ENCODE measurements at regions not wholly inside any gene's neighbourhood (a gene's known extent, or its start where the extent isn't known, plus 50 kb on each side); places are given as distances from the start of the nearest gene placed in this dataset.
"Not testable (repeated sequence)": the region's sequence is repeated elsewhere in the genome, so short reads cannot be mapped to it uniquely, and the experiment has no call there.

- peak in 1 of 3 donors; percentile 24 for DNase-seq
These were observed 147.1 kb downstream of the C11orf91 start for GRCh38 chr11:33553486-33553885.

GRCh38 chr11:33552756-33553155 is 147.9 kb downstream of the C11orf91 start:
- DNase-seq: peak in 1 of 3 donors; percentile 35

GRCh38 chr11:33551051-33551450 is 149.6 kb downstream of the C11orf91 start:
- no peak for DNase-seq

GRCh38 chr11:33549483-33549882 is 151.1 kb downstream of the C11orf91 start:
- no peak for DNase-seq

GRCh38 chr11:33545931-33546330 is 154.7 kb downstream of the C11orf91 start:
- no peak for DNase-seq

- no peak for DNase-seq
These were observed 155.8 kb downstream of the C11orf91 start for GRCh38 chr11:33544593-33545373.

- no peak for DNase-seq
These were observed 156.8 kb downstream of the C11orf91 start for GRCh38 chr11:33543823-33544222.

GRCh38 chr11:33542921-33543320 is 157.7 kb downstream of the C11orf91 start:
- peak; percentile 57 to 76 (median 67) for DNase-seq

GRCh38 chr11:33540946-33541915 is 159.4 kb downstream of the C11orf91 start:
- DNase-seq: no peak

- DNase-seq: no peak
These were observed 160.2 kb downstream of the C11orf91 start for GRCh38 chr11:33540427-33540826.

GRCh38 chr11:33539751-33540150 is 160.9 kb downstream of the C11orf91 start:
- DNase-seq: no peak

- no peak for DNase-seq
These were observed 161.9 kb downstream of the C11orf91 start for GRCh38 chr11:33538726-33539125.

- no peak for DNase-seq
These were observed 164.4 kb downstream of the C11orf91 start for GRCh38 chr11:33536178-33536577.

GRCh38 chr11:33534575-33534974 is 166.1 kb downstream of the C11orf91 start:
- no peak for DNase-seq

GRCh38 chr11:33533386-33534052 is 167.1 kb downstream of the C11orf91 start:
- no peak for DNase-seq

GRCh38 chr11:33532720-33533385 is 167.8 kb downstream of the C11orf91 start:
- no peak for DNase-seq

GRCh38 chr11:33532257-33532656 is 168.4 kb downstream of the C11orf91 start:
- DNase-seq: no peak

- DNase-seq: peak in 2 of 3 donors; percentile 9 to 17
These were observed 168.9 kb downstream of the C11orf91 start for GRCh38 chr11:33531743-33532181.

- DNase-seq: no peak
These were observed 169.8 kb downstream of the C11orf91 start for GRCh38 chr11:33530815-33531214.

GRCh38 chr11:33529461-33529860 is 171.2 kb downstream of the C11orf91 start:
- DNase-seq: no peak

GRCh38 chr11:33527738-33528137 is 172.9 kb downstream of the C11orf91 start:
- not testable (repeated sequence) for DNase-seq

GRCh38 chr11:33525789-33526188 is 174.8 kb downstream of the C11orf91 start:
- DNase-seq: no peak

Data from suppressor macrophage treated with lipopolysaccharide for 1 hour (primary cell).